NB4 (cell line): ENCODE measurements at regions not wholly inside any gene's neighbourhood (a gene's known extent, or its start where the extent isn't known, plus 50 kb on each side); places are given as distances from the start of the nearest gene placed in this dataset.
"Not testable (repeated sequence)": the region's sequence is repeated elsewhere in the genome, so short reads cannot be mapped to it uniquely, and the experiment has no call there.

Source experiments
- DNase-seq: peaks from one replicate; pipeline ENCODE4 v3.0.0; 2010; ENCODE audit warnings: low read depth
- H3K4me3 ChIP-seq: one replicate; pipeline ENCODE4 v1.5.1; 2011; ENCODE audit warnings: mild to moderate bottlenecking, low read depth, low read length, moderate library complexity
- MYC ChIP-seq: IDR thresholded peaks from 2 replicates; pipeline ENCODE4 v1.6.1; 2011; ENCODE audit warnings: low read depth, low read length
- POLR2A ChIP-seq: IDR thresholded peaks from 2 replicates; pipeline ENCODE4 v1.6.1; 2011; ENCODE audit warnings: mild to moderate bottlenecking; ENCODE audit not compliant: insufficient read length; ENCODE audit errors: extremely low read depth
- TF ChIP-seq, protein P1 (sequence below): IDR thresholded peaks from one replicate; pipeline ENCODE4 v1.5.1; 2012; ENCODE audit warnings: low read depth, low read length
- TF ChIP-seq, protein P2 (sequence below): IDR thresholded peaks from 2 replicates; pipeline ENCODE4 v1.6.1; 2011; ENCODE audit warnings: low read depth, low read length

DNA sequence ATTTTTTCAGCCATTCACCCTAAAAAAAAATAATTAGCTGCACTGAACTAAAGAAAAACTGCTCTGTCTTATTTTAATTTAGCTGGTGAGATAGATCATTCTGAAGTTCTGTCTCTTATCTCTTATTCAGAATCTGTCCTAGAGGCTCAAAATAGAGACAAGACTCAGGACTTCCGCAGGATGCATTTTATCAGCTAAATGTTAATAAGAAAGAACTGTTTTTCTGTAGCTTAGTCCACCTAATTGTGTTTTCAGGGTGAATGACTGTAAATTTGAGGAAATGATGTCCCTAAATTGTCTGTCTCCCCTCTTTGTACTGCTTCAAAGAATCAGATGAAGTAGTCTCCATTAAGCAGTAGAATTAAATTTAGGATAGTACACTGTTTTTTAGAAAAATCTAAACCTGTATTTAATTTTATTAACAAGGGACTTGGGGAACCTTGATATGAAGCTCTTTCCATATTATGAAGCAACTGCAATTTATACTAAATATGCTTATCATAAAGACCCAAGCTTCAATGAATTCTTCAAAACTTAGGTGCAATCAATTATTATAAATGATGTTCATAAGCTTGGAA is 671.9 kb downstream of the RWDD3 start:
- TF ChIP-seq POLR2A (no peak), MYC (no peak)
- TF ChIP-seq, protein P1, sequence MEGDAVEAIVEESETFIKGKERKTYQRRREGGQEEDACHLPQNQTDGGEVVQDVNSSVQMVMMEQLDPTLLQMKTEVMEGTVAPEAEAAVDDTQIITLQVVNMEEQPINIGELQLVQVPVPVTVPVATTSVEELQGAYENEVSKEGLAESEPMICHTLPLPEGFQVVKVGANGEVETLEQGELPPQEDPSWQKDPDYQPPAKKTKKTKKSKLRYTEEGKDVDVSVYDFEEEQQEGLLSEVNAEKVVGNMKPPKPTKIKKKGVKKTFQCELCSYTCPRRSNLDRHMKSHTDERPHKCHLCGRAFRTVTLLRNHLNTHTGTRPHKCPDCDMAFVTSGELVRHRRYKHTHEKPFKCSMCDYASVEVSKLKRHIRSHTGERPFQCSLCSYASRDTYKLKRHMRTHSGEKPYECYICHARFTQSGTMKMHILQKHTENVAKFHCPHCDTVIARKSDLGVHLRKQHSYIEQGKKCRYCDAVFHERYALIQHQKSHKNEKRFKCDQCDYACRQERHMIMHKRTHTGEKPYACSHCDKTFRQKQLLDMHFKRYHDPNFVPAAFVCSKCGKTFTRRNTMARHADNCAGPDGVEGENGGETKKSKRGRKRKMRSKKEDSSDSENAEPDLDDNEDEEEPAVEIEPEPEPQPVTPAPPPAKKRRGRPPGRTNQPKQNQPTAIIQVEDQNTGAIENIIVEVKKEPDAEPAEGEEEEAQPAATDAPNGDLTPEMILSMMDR = no peak
- TF ChIP-seq, protein P2, sequence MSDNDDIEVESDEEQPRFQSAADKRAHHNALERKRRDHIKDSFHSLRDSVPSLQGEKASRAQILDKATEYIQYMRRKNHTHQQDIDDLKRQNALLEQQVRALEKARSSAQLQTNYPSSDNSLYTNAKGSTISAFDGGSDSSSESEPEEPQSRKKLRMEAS = no peak
- no peak for DNase-seq
- no peak overlapping the region for H3K4me3 ChIP-seq

GRCh38 chr1:95911739-95912138 is 677.7 kb downstream of the RWDD3 start:
- not testable (repeated sequence) for DNase-seq, H3K4me3 ChIP-seq

DNA sequence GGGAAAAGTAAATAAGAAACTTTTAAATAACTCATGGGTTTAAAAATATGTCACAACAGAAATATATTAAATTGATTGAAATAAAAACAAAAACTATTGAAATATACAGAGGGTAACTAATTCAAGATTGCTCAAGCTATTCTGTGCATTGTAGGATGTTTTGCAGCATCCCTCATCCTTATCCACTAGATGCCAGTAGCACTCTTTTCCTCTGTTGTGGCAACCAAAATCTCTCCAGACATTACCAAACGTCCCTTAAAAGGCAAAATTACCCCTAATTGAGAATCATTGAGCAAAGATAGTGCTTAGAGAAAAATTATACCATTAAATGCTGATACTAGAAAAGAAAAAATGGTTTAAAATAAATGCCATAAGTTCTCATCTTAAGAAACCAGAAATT is 682.6 kb downstream of the RWDD3 start:
- peak; percentile 9 for DNase-seq
- H3K4me3 ChIP-seq = no peak overlapping the region
- TF ChIP-seq, protein P1 = no peak
- TF ChIP-seq MYC (no peak), POLR2A (no peak)
- TF ChIP-seq, protein P2 = no peak

- H3K4me3 ChIP-seq = no peak overlapping the region
- TF ChIP-seq, protein P1 = no peak
- no peak for TF ChIP-seq MYC
- no peak for TF ChIP-seq POLR2A
- TF ChIP-seq, protein P2 = no peak
- DNase-seq = no peak
Observed at GRCh38 chr1:95924684-95925083, 690.7 kb downstream of the RWDD3 start.

GRCh38 chr1:95926331-95926730 is 692.3 kb downstream of the RWDD3 start:
- no peak overlapping the region for H3K4me3 ChIP-seq
- TF ChIP-seq POLR2A (no peak), MYC (no peak)
- TF ChIP-seq, protein P1 = no peak
- TF ChIP-seq, protein P2 = no peak

GRCh38 chr1:95927061-95927460 is 693.1 kb downstream of the RWDD3 start:
- no peak for TF ChIP-seq MYC
- TF ChIP-seq, protein P1 = no peak
- TF ChIP-seq POLR2A = no peak
- TF ChIP-seq, protein P2 = no peak
- no peak overlapping the region for H3K4me3 ChIP-seq
- no peak for DNase-seq

More at GRCh38 chr1:95926331-95926730, 692.3 kb downstream of the RWDD3 start:
- no peak for DNase-seq
